ENCODE measurements at regions not wholly inside any gene's neighbourhood (a gene's known extent, or its start where the extent isn't known, plus 50 kb on each side); places are given as distances from the start of the nearest gene placed in this dataset.

- Mint-ChIP-seq H3K36me3 (no peaks in the 10 kb centered on the region), H3K27me3 (no peaks in the 10 kb centered on the region), H3K4me3 (no peak overlapping the region), H3K9me3 (no peaks in the 10 kb centered on the region), H3K4me1 (no peaks in the 10 kb centered on the region), H3K27ac (no peak overlapping the region)
- Histone ChIP-seq H3K9me3 (ENCODE audit: control insufficient read depth in 2 of 3, low read length in 3 of 3) (no peaks in the 10 kb centered on the region), H3K4me1 (ENCODE audit: control insufficient read depth in 2 of 2, insufficient read depth in 2 of 2, low read length in 2 of 2) (no peaks in the 10 kb centered on the region), H3K27ac (ENCODE audit: low read depth, low read length) (no peak overlapping the region), H3K36me3 (ENCODE audit: control insufficient read depth in 2 of 3, insufficient read depth in 3 of 3, low read length in 3 of 3) (no peaks in the 10 kb centered on the region), H3K4me3 (ENCODE audit: low read length) (no peak overlapping the region), H3K27me3 (ENCODE audit: control insufficient read depth in 2 of 2, insufficient read depth in 2 of 2, low read length in 2 of 2) (no peaks in the 10 kb centered on the region)
- ChIA-PET POLR2A (no interaction called here), CTCF (no interaction called here)
- intact Hi-C loops (cut with micrococcal nuclease), result no loop called here
- DNase-seq, result no peak
- no peak for ATAC-seq
Measured at GRCh38 chr13:105432438-105432837, 1103.0 kb downstream of the EFNB2 start.

GRCh38 chr13:105428811-105429210 lies 1106.7 kb downstream of the EFNB2 start:
- H3K27ac Mint-ChIP-seq, result no peak overlapping the region
- H3K36me3 ChIP-seq (ENCODE audit: control insufficient read depth in 2 of 3, insufficient read depth in 3 of 3, low read length in 3 of 3), result no peaks in the 10 kb centered on the region
- CTCF ChIA-PET, result no interaction called here
- no peak overlapping the region for H3K4me3 Mint-ChIP-seq
- H3K27me3 ChIP-seq (ENCODE audit: control insufficient read depth in 2 of 2, insufficient read depth in 2 of 2, low read length in 2 of 2), result no peaks in the 10 kb centered on the region
- no peaks in the 10 kb centered on the region for H3K4me1 Mint-ChIP-seq
- H3K27me3 Mint-ChIP-seq, result no peaks in the 10 kb centered on the region
- no peak overlapping the region for H3K27ac ChIP-seq (ENCODE audit: low read depth, low read length)
- intact Hi-C loops (cut with micrococcal nuclease), result no loop called here
- DNase-seq, result no peak
- no peaks in the 10 kb centered on the region for H3K36me3 Mint-ChIP-seq
- H3K9me3 Mint-ChIP-seq, result no peaks in the 10 kb centered on the region
- H3K9me3 ChIP-seq (ENCODE audit: control insufficient read depth in 2 of 3, low read length in 3 of 3), result no peaks in the 10 kb centered on the region
- no peak overlapping the region for H3K4me3 ChIP-seq (ENCODE audit: low read length)
- H3K4me1 ChIP-seq (ENCODE audit: control insufficient read depth in 2 of 2, insufficient read depth in 2 of 2, low read length in 2 of 2), result no peaks in the 10 kb centered on the region
- ATAC-seq, result no peak
- POLR2A ChIA-PET, result no interaction called here

GRCh38 chr13:105426441-105426840 lies 1109.0 kb downstream of the EFNB2 start:
- H3K9me3 Mint-ChIP-seq, result no peaks in the 10 kb centered on the region
- no peaks in the 10 kb centered on the region for H3K27me3 Mint-ChIP-seq
- intact Hi-C loops (cut with micrococcal nuclease), result no loop called here
- no peak overlapping the region for H3K4me3 Mint-ChIP-seq
- Histone ChIP-seq H3K4me3 (ENCODE audit: low read length) (no peak overlapping the region), H3K4me1 (ENCODE audit: control insufficient read depth in 2 of 2, insufficient read depth in 2 of 2, low read length in 2 of 2) (no peaks in the 10 kb centered on the region), H3K27me3 (ENCODE audit: control insufficient read depth in 2 of 2, insufficient read depth in 2 of 2, low read length in 2 of 2) (no peaks in the 10 kb centered on the region), H3K27ac (ENCODE audit: low read depth, low read length) (no peak overlapping the region), H3K9me3 (ENCODE audit: control insufficient read depth in 2 of 3, low read length in 3 of 3) (no peaks in the 10 kb centered on the region), H3K36me3 (ENCODE audit: control insufficient read depth in 2 of 3, insufficient read depth in 3 of 3, low read length in 3 of 3) (no peaks in the 10 kb centered on the region)
- no peaks in the 10 kb centered on the region for H3K36me3 Mint-ChIP-seq
- POLR2A ChIA-PET, result no interaction called here
- no peak for DNase-seq
- no peak overlapping the region for H3K27ac Mint-ChIP-seq
- CTCF ChIA-PET, result no interaction called here
- no peak for ATAC-seq
- H3K4me1 Mint-ChIP-seq, result no peaks in the 10 kb centered on the region

DNA sequence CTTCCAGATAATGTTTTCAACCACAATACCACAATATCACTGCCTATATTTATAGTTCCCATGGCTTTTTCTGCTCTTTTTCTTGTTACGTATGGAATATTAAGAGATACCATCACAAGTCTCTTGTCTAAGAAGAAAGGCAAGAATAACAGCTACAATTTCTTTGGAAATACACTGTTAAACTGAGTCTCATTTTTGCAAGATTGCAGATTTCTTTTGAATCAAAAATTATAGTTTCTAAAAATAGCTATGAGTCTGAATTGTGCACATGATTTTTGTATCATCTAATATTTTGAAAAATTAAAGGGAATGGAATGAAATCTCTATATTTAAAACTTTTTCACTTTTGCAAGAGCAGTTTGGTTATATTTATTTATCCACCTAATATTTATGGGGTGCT lies 1120.8 kb downstream of the EFNB2 start:
- H3K4me1 Mint-ChIP-seq, result no peaks in the 10 kb centered on the region
- H3K9me3 Mint-ChIP-seq, result peaks cover 0 to 9% (median 0%) of the 10 kb centered on the region in 11 donors
- no peaks in the 10 kb centered on the region for H3K4me1 ChIP-seq (ENCODE audit: control insufficient read depth in 2 of 2, insufficient read depth in 2 of 2, low read length in 2 of 2)
- intact Hi-C loops (cut with micrococcal nuclease), result no loop called here
- ATAC-seq (no peak), DNase-seq (no peak)
- POLR2A ChIA-PET, result no interaction called here
- H3K4me3 ChIP-seq (ENCODE audit: low read length), result no peak overlapping the region
- no peak overlapping the region for H3K27ac ChIP-seq (ENCODE audit: low read depth, low read length)
- CTCF ChIA-PET, result no interaction called here
- no peak overlapping the region for H3K4me3 Mint-ChIP-seq
- H3K27me3 Mint-ChIP-seq, result peaks cover 0 to 4% (median 3%) of the 10 kb centered on the region in 5 donors
- H3K36me3 ChIP-seq (ENCODE audit: control insufficient read depth in 2 of 3, insufficient read depth in 3 of 3, low read length in 3 of 3), result no peaks in the 10 kb centered on the region
- no peaks in the 10 kb centered on the region for H3K27me3 ChIP-seq (ENCODE audit: control insufficient read depth in 2 of 2, insufficient read depth in 2 of 2, low read length in 2 of 2)
- peaks cover 0 to 1% (median 0%) of the 10 kb centered on the region in 5 donors for H3K36me3 Mint-ChIP-seq
- H3K27ac Mint-ChIP-seq, result no peak overlapping the region
- H3K9me3 ChIP-seq (ENCODE audit: control insufficient read depth in 2 of 3, low read length in 3 of 3), result no peaks in the 10 kb centered on the region

- POLR2A ChIA-PET, result no interaction called here
- Mint-ChIP-seq H3K27me3 (no peaks in the 10 kb centered on the region), H3K27ac (no peak overlapping the region)
Measured at GRCh38 chr13:105412171-105412570, 1123.3 kb downstream of the EFNB2 start.

DNA sequence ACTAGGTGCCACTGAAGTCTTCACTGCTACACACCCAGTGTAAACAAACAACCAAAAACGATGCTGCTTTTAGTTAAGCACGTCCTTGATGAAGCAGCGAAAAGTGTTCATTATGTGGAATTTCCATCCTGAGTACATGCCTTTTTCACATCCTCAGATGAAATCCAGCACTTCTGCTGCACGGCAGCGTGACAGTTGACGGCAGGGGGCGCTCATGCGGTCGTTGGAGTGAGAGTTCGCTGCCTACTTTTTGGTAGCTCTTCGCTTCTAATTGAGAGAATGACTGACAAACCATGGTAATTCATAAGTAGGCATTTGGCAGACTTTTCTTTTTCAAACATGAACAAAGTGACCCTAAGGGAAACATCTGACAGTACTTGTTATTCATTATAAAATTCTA lies 1124.9 kb downstream of the EFNB2 start:
- Histone ChIP-seq H3K4me1 (ENCODE audit: control insufficient read depth in 2 of 2, insufficient read depth in 2 of 2, low read length in 2 of 2) (no peaks in the 10 kb centered on the region), H3K27ac (ENCODE audit: low read depth, low read length) (no peak overlapping the region), H3K27me3 (ENCODE audit: control insufficient read depth in 2 of 2, insufficient read depth in 2 of 2, low read length in 2 of 2) (no peaks in the 10 kb centered on the region), H3K9me3 (ENCODE audit: control insufficient read depth in 2 of 3, low read length in 3 of 3) (no peaks in the 10 kb centered on the region), H3K4me3 (ENCODE audit: low read length) (no peak overlapping the region), H3K36me3 (ENCODE audit: control insufficient read depth in 2 of 3, insufficient read depth in 3 of 3, low read length in 3 of 3) (no peaks in the 10 kb centered on the region)
- no peak for ATAC-seq
- ChIA-PET CTCF (interaction anchor here (1.0 kb wide), 1 partner anchor 1126 kb away, joined by 8 read pairs; no protein-coding TSS in a partner anchor), POLR2A (no interaction called here)
- no peak overlapping the region for H3K4me3 Mint-ChIP-seq
- H3K36me3 Mint-ChIP-seq, result peaks cover 0 to 3% (median 0%) of the 10 kb centered on the region in 5 donors
- intact Hi-C loops (cut with micrococcal nuclease), result loop anchor here in 1 of 2 donors (2.0 kb wide), 1 partner anchor 1126 kb away; no protein-coding TSS in a partner anchor
- DNase-seq, result peak in 2 of 9 donors; percentile 9 to 25
- H3K27ac Mint-ChIP-seq, result no peak overlapping the region
- H3K9me3 Mint-ChIP-seq, result peaks cover 0 to 5% (median 0%) of the 10 kb centered on the region in 11 donors
- H3K27me3 Mint-ChIP-seq, result no peaks in the 10 kb centered on the region
- no peaks in the 10 kb centered on the region for H3K4me1 Mint-ChIP-seq

More at GRCh38 chr13:105412171-105412570, 1123.3 kb downstream of the EFNB2 start:
- Mint-ChIP-seq H3K36me3 (peaks cover 0 to 3% (median 0%) of the 10 kb centered on the region in 5 donors), H3K9me3 (peaks cover 0 to 5% (median 0%) of the 10 kb centered on the region in 11 donors), H3K4me3 (no peak overlapping the region), H3K4me1 (no peaks in the 10 kb centered on the region)
- Histone ChIP-seq H3K27me3 (ENCODE audit: control insufficient read depth in 2 of 2, insufficient read depth in 2 of 2, low read length in 2 of 2) (no peaks in the 10 kb centered on the region), H3K4me1 (ENCODE audit: control insufficient read depth in 2 of 2, insufficient read depth in 2 of 2, low read length in 2 of 2) (no peaks in the 10 kb centered on the region), H3K4me3 (ENCODE audit: low read length) (no peak overlapping the region), H3K9me3 (ENCODE audit: control insufficient read depth in 2 of 3, low read length in 3 of 3) (no peaks in the 10 kb centered on the region), H3K27ac (ENCODE audit: low read depth, low read length) (no peak overlapping the region), H3K36me3 (ENCODE audit: control insufficient read depth in 2 of 3, insufficient read depth in 3 of 3, low read length in 3 of 3) (no peaks in the 10 kb centered on the region)
- intact Hi-C loops (cut with micrococcal nuclease), result no loop called here
- ATAC-seq (no peak), DNase-seq (no peak)
- CTCF ChIA-PET, result no interaction called here

DNA sequence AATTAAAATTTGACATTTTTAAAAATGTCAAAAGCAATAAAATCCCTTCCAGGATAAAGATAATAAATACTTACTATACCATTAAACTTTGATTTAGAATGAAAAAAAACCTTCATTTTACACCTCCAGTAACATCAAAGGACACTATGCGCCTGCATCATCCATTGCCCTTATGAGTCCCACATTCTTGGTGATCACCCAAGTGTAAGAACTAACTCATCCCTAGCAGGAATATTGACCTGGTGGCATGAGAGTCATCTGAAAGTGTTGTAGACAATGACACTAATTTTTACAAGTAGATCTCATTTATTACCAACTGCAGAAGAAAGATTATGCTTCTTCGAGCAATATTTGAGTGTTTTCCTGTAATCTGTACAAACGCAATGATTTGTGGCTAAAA lies 1128.9 kb downstream of the EFNB2 start:
- Histone ChIP-seq H3K36me3 (ENCODE audit: control insufficient read depth in 2 of 3, insufficient read depth in 3 of 3, low read length in 3 of 3) (no peaks in the 10 kb centered on the region), H3K4me1 (ENCODE audit: control insufficient read depth in 2 of 2, insufficient read depth in 2 of 2, low read length in 2 of 2) (no peaks in the 10 kb centered on the region), H3K4me3 (ENCODE audit: low read length) (no peak overlapping the region), H3K27ac (ENCODE audit: low read depth, low read length) (no peak overlapping the region), H3K27me3 (ENCODE audit: control insufficient read depth in 2 of 2, insufficient read depth in 2 of 2, low read length in 2 of 2) (no peaks in the 10 kb centered on the region), H3K9me3 (ENCODE audit: control insufficient read depth in 2 of 3, low read length in 3 of 3) (no peaks in the 10 kb centered on the region)
- Mint-ChIP-seq H3K27ac (no peak overlapping the region), H3K4me3 (no peak overlapping the region), H3K4me1 (no peaks in the 10 kb centered on the region), H3K27me3 (peaks cover 0 to 4% (median 0%) of the 10 kb centered on the region in 5 donors), H3K9me3 (peaks cover 0 to 4% (median 0%) of the 10 kb centered on the region in 11 donors), H3K36me3 (peaks cover 0 to 3% (median 0%) of the 10 kb centered on the region in 5 donors)
- DNase-seq (no peak), ATAC-seq (no peak)
- ChIA-PET POLR2A (no interaction called here), CTCF (no interaction called here)
- intact Hi-C loops (cut with micrococcal nuclease), result no loop called here
